ENCODE measurements at regions not wholly inside any gene's neighbourhood (a gene's known extent, or its start where the extent isn't known, plus 50 kb on each side); places are given as distances from the start of the nearest gene placed in this dataset.
"Not testable (repeated sequence)": the region's sequence is repeated elsewhere in the genome, so short reads cannot be mapped to it uniquely, and the experiment has no call there.

- DNase-seq, result no peak
Observed at GRCh38 chr1:60637651-60638050, 444.7 kb upstream of the NFIA start.

DNA sequence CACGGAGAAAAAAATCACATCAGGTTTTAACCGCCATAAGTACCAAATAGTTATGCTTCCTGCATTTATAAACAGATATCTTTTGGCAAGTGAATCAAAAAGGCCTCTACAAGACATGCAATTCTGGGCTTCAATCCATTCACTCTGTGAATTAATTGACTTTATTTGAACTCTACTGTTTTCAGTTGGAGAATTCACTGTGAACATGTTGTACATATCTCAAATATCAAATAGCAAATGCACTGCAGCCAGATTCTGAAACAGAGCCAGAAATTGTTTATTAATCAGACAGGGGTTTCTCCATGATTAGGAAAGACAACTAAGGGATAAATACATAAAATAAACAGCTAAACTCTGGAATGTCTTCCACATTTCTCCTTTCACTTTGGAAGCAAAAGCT lies 445.4 kb upstream of the NFIA start:
- DNase-seq, result no peak

- DNase-seq, result no peak
Observed at GRCh38 chr1:60634106-60634505, 448.3 kb upstream of the NFIA start.

- DNase-seq, result no peak
Observed at GRCh38 chr1:60622486-60622885, 459.9 kb upstream of the NFIA start.

DNA sequence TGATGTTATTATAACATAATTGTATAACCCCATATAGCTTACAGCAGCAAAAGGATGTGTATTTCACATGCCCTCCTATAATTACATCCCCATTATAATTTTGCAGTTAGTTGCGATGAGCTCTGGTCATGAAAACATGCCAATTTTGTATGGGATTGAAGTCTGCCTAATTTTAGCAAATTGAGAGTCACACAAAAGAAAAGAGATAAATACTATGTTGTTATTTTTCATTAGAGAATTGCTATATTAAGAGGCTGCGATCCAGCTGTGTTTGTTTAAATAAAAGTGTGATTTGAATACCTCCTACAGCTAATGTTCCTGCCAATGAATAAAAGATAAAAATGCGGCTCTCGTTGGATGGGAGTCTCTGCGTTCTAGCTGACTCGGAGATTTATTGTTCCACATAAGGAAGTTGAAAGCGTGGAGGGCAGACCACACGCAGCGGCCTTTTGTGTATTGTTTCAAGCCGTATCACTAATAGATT lies 461.0 kb upstream of the NFIA start:
- DNase-seq, result no peak

DNA sequence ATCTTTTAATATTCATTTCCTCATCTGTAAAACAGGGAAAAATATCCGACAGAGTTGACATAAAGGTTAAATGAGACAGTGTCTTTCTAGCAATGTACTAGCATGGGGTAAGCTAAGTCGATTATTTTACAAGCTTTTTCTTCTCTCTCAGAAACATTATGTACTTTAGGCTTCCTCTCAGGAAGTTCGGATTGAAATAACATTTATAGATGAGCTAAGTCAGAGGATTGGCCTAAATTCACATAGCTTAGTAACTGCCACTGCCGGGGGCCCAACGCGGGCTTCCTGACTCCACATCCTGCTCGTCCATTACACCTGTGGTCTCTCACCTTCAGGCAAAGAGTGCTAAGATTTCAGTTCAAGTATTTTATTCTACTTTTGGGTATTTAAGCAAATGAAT lies 462.3 kb upstream of the NFIA start:
- peak; percentile 41 for DNase-seq

- no peak for DNase-seq
Observed at GRCh38 chr1:60619581-60619980, 462.8 kb upstream of the NFIA start.

DNA sequence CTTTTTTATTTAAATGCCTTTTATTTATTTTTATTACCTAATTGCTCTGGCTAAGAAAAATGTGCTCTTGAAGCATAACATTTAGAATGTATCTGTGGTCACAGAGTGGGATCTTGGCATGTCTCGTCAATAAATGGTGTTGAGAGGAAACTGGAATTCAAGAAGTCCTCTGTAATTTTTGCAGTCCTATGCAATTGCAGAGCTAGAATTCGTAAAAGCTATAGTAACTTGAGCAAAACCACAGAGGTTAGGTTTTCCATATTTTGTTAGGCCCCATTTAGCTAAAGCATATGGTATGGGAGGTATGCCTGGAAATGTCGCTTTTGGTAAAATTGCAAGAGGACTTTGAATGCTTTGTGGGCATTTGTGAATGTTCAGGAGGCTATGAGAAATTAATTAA lies 466.7 kb upstream of the NFIA start:
- no peak for DNase-seq

GRCh38 chr1:60612790-60613189 lies 469.6 kb upstream of the NFIA start:
- DNase-seq, result no peak

GRCh38 chr1:60606921-60607320 lies 475.4 kb upstream of the NFIA start:
- DNase-seq, result not testable (repeated sequence)

- no peak for DNase-seq
Observed at GRCh38 chr1:60600532-60600931, 481.8 kb upstream of the NFIA start.

DNA sequence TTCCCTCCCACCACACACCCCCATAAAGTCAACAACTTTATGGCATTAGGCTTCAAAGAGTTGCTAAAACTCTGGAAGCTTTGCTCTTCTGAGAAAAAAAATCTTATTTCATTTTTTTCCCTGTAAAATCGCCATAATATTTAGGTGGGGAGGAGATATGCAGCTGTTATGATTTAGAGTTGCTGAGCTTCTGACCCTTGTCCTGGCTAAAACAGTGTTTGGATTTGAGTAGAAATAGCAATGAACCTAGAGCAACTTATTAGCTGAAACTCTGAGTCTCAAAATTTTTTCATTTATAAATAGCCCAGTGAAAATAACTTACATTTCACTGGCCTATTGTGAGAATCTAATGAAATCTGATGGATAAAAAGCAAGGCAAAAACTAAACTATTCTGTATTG lies 482.8 kb upstream of the NFIA start:
- no peak for DNase-seq

- no peak for DNase-seq
Observed at GRCh38 chr1:60598041-60598910, 484.1 kb upstream of the NFIA start.

DNA sequence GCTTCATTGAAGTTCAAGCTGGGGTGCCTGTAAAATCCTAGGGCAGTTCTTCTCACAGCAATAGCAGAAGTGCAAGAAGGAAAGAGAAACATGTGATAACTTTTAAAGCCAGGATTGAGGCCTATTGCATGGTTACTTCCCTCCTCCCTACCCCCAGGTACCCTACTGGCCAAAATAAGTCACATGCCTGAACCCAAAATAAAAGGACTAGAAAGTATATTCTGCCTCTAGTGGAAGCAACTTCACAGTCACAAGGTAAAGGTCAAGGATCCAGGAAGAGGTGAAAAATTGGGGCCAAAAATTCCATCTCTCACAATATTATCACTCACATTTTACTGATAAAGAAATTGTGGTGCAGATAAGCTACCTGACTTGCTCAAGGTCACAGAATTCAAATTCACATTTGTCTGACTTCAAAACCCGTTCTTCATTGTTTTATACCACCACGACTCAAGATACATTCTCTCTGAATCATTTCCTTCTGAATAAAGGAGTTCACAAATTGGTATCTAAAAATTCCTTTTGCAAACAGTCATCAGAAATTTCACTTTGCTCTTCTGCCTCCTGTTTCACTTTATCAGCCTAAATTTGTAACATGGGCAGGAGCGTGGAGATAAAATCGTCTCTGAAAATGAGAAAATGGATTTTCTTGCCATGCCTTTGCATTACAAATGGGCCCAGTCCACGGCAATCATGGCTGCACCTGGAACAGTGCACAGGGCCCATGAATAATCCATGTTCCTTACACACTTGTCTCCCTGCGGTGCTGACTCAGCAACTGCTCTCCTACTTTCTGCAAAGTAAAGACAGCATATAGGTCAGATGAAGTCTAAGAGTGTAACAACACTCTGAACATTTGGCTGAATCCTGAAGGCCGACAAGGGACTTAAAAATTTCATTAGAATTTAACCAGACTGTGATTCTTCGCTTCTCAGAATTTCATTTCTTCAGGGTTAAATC lies 485.3 kb upstream of the NFIA start:
- no peak for DNase-seq

DNA sequence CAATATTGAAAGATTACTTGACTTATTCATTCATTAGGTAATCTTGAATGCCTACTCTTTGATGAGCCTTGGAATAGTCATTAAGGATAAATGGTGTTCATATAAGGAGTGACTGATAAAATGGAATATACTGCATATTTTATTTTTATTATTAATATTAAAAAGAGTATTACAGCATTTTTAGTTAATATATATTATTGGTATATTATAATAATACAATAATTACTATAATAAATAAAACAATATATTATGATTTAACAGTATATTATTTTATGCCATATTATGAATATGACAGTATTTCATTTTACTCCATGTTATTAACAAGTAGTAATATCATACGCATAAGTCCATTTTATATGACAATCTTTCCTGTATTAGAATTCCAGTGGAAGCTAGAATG lies 490.8 kb upstream of the NFIA start:
- no peak for DNase-seq

DNA sequence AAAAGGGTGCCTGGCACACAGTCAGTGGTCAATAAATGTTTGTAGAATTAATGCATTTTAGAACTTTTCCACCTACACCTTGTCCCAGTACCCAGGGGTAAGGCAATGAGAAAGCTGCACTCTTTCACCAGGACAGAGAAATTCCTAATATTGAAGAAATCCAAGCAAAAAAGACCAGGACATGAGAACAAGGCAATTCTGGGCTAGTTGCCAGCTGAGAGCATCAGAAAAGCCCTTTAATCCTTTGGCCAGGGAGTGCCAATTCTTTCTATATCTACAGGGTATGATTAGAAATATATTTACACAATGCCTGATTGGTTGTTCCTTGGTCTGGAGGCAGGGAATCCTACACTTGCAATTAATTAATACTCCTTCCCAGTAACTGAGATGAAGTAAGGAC lies 492.4 kb upstream of the NFIA start:
- no peak for DNase-seq

GRCh38 chr1:60589046-60589748 lies 493.2 kb upstream of the NFIA start:
- no peak for DNase-seq

DNA sequence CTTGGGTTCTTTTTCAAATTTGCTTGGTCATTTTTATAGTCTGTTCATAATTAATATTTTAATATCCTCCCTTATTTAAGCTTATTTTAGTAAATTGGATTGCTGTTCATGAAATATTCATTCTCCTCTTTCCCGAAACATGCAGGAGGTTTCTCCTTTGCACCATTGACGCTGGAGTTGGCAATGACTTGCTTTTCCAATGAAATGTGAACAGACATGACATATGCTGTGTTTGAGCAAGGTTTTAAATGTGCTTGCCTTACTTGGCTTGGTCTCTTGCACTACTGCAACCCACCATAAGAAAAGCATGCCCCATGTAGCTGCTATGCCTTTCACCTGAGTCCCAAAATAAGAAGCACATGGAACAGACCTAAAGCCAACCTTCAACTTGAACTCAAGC lies 498.0 kb upstream of the NFIA start:
- no peak for DNase-seq

GRCh38 chr1:60583696-60584095 lies 498.7 kb upstream of the NFIA start:
- no peak for DNase-seq

DNA sequence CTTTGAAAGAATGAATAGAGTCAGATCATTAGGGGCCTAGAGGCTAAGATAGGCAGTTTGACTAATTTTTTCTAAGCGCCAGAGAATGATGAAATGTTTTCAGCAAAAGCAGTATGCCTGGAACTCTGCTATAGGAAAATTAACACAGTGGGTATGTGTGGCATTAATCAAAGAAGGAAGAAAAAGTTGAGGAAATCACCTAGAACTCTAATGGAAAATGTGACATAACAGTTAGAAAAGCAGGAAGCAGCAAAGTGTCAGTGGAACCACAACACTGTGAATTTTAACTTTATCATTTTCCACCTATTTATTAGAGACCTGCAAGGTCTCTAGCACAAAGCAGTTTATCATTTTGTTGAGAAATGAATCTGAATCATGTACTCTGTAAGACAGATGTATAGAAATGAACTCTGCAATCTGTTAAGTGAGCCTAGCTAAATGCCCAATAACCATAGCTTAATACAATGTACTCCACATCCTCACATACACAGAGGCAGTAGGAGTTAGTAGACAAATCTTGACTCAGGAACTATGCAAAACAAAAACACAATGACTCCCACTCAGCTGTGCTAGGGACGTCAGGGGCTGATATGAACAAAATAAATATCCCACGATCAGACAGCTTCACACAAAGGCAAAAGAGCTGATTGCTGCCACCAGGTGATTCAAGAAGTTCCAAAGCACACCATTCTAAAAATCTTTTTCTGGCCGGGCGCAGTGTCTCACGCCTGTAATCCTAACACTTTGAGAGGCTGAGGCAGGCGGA lies 500.7 kb upstream of the NFIA start:
- DNase-seq, result no peak

GRCh38 chr1:60577029-60577428 lies 503.5 kb upstream of the C1orf87 start:
- no peak for DNase-seq

DNA sequence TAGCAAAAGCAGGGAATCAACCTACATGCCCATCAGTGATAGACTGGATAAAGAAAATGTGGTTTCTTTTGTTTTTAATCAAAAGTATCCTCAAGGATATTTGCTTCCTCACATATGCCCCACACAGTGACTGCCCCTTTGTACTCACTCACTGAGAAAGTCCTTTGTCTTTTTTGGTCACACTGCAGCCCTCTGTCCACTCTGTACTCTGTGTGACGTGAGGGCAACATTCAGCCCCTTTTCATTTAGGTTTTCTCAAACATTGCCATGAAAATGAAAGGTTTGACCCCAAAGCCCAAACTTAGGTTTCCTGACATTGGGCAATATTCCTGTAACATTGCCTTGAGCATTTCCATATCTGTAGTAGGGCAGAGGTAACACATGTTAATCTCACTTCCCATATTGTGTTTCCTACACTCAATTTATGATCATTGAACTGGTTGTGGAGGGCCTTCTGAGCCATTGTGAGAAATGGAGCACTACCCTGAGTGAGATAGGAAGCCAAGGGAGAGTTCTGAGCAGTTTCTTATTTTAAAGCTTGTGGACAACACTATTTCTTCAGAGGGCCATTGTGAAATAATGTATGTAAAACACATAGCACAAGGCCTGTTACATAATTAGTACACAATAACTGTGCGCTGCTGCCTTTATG lies 501.9 kb upstream of the C1orf87 start:
- no peak for DNase-seq

Measured in left hindlimb (tissue), 1 donor.